SU-DHL-6 (cell line): ENCODE measurements at regions not wholly inside any gene's neighbourhood (a gene's known extent, or its start where the extent isn't known, plus 50 kb on each side); places are given as distances from the start of the nearest gene placed in this dataset.

Experiments used
- H2AFZ ChIP-seq: fragments of 200-600 bp; sonication (generic); 2 replicates; pipeline ENCODE4 v1.6.1; 2014; ENCODE audit warnings: low read depth, mild to moderate bottlenecking, moderate library complexity, mixed read lengths, antibody characterized with exemption, low read length; ENCODE audit not compliant: severe bottlenecking
- H3F3A ChIP-seq: fragments of 200-600 bp; shearing (Covaris generic); 2 replicates; pipeline ENCODE4 v1.6.0; 2016; ENCODE audit warnings: antibody characterized with exemption, mild to moderate bottlenecking; ENCODE audit not compliant: insufficient read depth
- H3K27ac ChIP-seq: fragments of 200-600 bp; sonication (generic); 2 replicates; pipeline ENCODE4 v1.5.1; 2016; ENCODE audit warnings: low read depth, mild to moderate bottlenecking, low read length, moderate library complexity, mixed read lengths
- H3K27me3 ChIP-seq: fragments of 200-600 bp; sonication (generic), shearing (Covaris generic); 2 replicates; pipeline ENCODE4 v1.6.0; 2014; ENCODE audit warnings: mild to moderate bottlenecking, low read length
- H3K36me3 ChIP-seq: fragments of 200-600 bp; sonication (generic); 2 replicates; pipeline ENCODE4 v1.6.1; 2014; ENCODE audit warnings: mild to moderate bottlenecking, low read length, mixed read lengths
- H3K4me2 ChIP-seq: fragments of 300-600, 200-600 bp; shearing (Covaris generic), sonication (generic); 2 replicates; pipeline ENCODE4 v1.6.0; 2014; ENCODE audit warnings: low read length, low read depth, mild to moderate bottlenecking; ENCODE audit not compliant: poor library complexity, severe bottlenecking
- H3K4me3 ChIP-seq: fragments of 200-600 bp; sonication (generic); 2 replicates; pipeline ENCODE4 v1.5.1; 2014; ENCODE audit warnings: antibody characterized with exemption, low read length, mild to moderate bottlenecking, mixed read lengths; ENCODE audit not compliant: insufficient read depth, poor library complexity, severe bottlenecking
- H3K79me2 ChIP-seq: fragments of 200-600 bp; sonication (generic); 2 replicates; pipeline ENCODE4 v1.6.1; 2014; ENCODE audit warnings: mild to moderate bottlenecking, low read length, moderate library complexity; ENCODE audit not compliant: insufficient read depth
- H3K9ac ChIP-seq: fragments of 200-600 bp; sonication (generic); 2 replicates; pipeline ENCODE4 v1.7.0; 2014; ENCODE audit warnings: mild to moderate bottlenecking, low read length
- H3K9me2 ChIP-seq: fragments of 200-600 bp; sonication (generic); replicated peaks from 2 replicates; pipeline ENCODE4 v1.6.1; 2014; ENCODE audit warnings: low read length; ENCODE audit not compliant: insufficient read depth
- H3K9me3 ChIP-seq: fragments of 200-600 bp; sonication (generic); 2 replicates; pipeline ENCODE4 v1.6.1; 2014; ENCODE audit warnings: low read length, mixed read lengths; ENCODE audit not compliant: insufficient read depth
- H4K20me1 ChIP-seq: fragments of 200-600 bp; sonication (generic); 2 replicates; pipeline ENCODE4 v1.6.1; 2014; ENCODE audit warnings: low read depth, mild to moderate bottlenecking, antibody characterized with exemption, low read length, moderate library complexity, mixed read lengths
- CTCF ChIP-seq: fragments of 200-600 bp; sonication (generic); IDR thresholded peaks from one replicate; pipeline ENCODE4 v1.5.1; 2017; ENCODE audit warnings: antibody characterized with exemption, mild to moderate bottlenecking, low read length, moderate library complexity; ENCODE audit not compliant: insufficient read depth, poor library complexity, severe bottlenecking
- EZH2phosphoT487 ChIP-seq: fragments of 200-600 bp; sonication (generic), shearing (Covaris generic); conservative IDR thresholded peaks from 2 replicates; pipeline ENCODE4 v1.6.1; 2018; ENCODE audit warnings: mild to moderate bottlenecking, antibody characterized with exemption, low read length, moderate library complexity, mixed read lengths

DNA sequence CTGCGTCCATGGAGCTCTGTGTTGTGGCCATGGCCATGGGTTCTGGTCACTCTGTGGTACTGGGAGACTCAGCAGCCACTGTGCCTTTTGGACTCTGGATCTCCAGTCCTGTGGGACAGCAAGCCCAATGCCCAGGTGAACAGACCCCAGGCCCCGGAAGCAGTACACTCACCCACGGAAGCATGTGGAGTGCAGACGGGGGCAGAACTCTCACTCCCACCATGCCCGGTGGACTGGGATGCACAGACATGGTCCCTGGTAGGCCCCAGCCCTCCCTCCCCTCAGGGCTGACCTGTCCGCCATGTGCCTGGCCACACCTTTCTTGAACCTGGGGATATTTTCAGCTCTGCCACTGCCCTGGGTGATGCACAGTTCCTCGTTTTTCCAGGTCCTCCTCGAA is 163.3 kb downstream of the URI1 start:
- Histone ChIP-seq H2AFZ (no peak overlapping the region), H3K9me2 (no peaks in the 10 kb centered on the region), H3K9me3 (no peaks in the 10 kb centered on the region), H3K4me2 (no peak overlapping the region), H3F3A (no peaks in the 10 kb centered on the region), H3K79me2 (no peaks in the 10 kb centered on the region), H4K20me1 (no peaks in the 10 kb centered on the region), H3K36me3 (no peaks in the 10 kb centered on the region), H3K27me3 (no peaks in the 10 kb centered on the region), H3K27ac (no peak overlapping the region), H3K9ac (no peak overlapping the region), H3K4me3 (no peak overlapping the region)
- TF ChIP-seq CTCF (no peak), EZH2phosphoT487 (no peak)

- Histone ChIP-seq H4K20me1 (no peaks in the 10 kb centered on the region), H3K4me2 (no peak overlapping the region), H3K9ac (no peak overlapping the region), H3K79me2 (no peaks in the 10 kb centered on the region), H3K9me2 (no peaks in the 10 kb centered on the region), H3K27me3 (no peaks in the 10 kb centered on the region), H3K9me3 (no peaks in the 10 kb centered on the region), H3K27ac (no peak overlapping the region), H2AFZ (no peak overlapping the region), H3F3A (no peaks in the 10 kb centered on the region), H3K36me3 (no peaks in the 10 kb centered on the region), H3K4me3 (no peak overlapping the region)
- no peak for TF ChIP-seq EZH2phosphoT487
- TF ChIP-seq CTCF, result no peak
Measured at GRCh38 chr19:30105727-30106126, 163.7 kb downstream of the URI1 start.

DNA sequence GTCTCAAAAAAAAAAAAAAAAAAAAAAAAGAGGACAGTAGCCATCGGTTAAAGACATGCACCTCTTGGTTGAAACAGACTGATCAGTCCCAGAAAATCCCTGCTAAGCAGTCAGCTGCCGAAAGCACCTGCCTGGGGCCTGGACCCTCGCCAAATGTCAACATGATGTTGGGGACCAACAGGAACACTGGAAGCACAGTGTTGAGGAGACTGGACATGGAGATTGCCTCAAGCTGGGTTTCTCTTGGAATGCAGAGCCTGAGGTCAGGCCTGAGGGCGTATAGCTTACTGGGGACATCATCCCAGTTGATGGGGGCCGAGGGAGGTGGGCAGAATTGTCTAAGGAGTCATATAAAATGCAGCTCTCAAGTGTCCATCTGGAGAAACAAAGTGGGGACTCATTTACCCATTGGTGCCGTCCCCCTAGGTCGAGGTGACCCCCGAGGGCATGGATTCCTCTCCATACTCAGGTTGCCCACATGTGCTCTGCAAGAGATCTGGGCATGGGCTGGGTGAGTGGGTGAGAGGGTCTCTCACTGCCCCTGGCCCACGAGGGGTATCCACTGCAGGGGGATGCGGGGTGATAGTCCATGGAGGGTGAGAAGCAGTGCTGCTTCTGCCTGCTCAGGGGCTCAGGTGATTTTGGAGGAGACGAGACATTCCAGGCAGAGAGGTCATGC is 164.5 kb downstream of the URI1 start:
- H3F3A ChIP-seq, result no peaks in the 10 kb centered on the region
- H3K9ac ChIP-seq, result no peak overlapping the region
- no peak overlapping the region for H2AFZ ChIP-seq
- H3K4me3 ChIP-seq, result no peak overlapping the region
- no peak overlapping the region for H3K27ac ChIP-seq
- H3K9me3 ChIP-seq, result no peaks in the 10 kb centered on the region
- H3K79me2 ChIP-seq, result no peaks in the 10 kb centered on the region
- TF ChIP-seq CTCF (no peak), EZH2phosphoT487 (no peak)
- no peaks in the 10 kb centered on the region for H4K20me1 ChIP-seq
- H3K36me3 ChIP-seq, result no peaks in the 10 kb centered on the region
- no peak overlapping the region for H3K4me2 ChIP-seq
- no peaks in the 10 kb centered on the region for H3K9me2 ChIP-seq
- H3K27me3 ChIP-seq, result no peaks in the 10 kb centered on the region
